NT2/D1 (cell line): ENCODE measurements at regions not wholly inside any gene's neighbourhood (a gene's known extent, or its start where the extent isn't known, plus 50 kb on each side); places are given as distances from the start of the nearest gene placed in this dataset.

Source experiments
- DNase-seq: peaks from one replicate; pipeline ENCODE4 v3.0.0-alpha.2; 2011; ENCODE audit warnings: low read depth, low spot score
- H3K27me3 ChIP-seq: 2 replicates; pipeline ENCODE4 v1.6.0; 2011; ENCODE audit warnings: mild to moderate bottlenecking; ENCODE audit not compliant: insufficient read length, insufficient read depth
- H3K36me3 ChIP-seq: 2 replicates; pipeline ENCODE4 v1.6.1; 2011; ENCODE audit warnings: mild to moderate bottlenecking, low read length, mixed read lengths; ENCODE audit not compliant: insufficient read depth, insufficient read length
- H3K4me1 ChIP-seq: 2 replicates; pipeline ENCODE4 v1.5.1; 2011; ENCODE audit not compliant: insufficient read depth, insufficient read length
- H3K4me3 ChIP-seq: 2 replicates; pipeline ENCODE4 v1.5.1; 2011; ENCODE audit warnings: low read depth; ENCODE audit not compliant: insufficient read length
- H3K9ac ChIP-seq: 2 replicates; pipeline ENCODE4 v1.6.0; 2011; ENCODE audit warnings: low read depth; ENCODE audit not compliant: insufficient read length
- H3K9me3 ChIP-seq: 2 replicates; pipeline ENCODE4 v1.5.1; 2011; ENCODE audit warnings: mild to moderate bottlenecking, low read length; ENCODE audit not compliant: insufficient read depth
- SUZ12 ChIP-seq: IDR thresholded peaks from 2 replicates; pipeline ENCODE4 v1.6.1; 2011; ENCODE audit not compliant: insufficient read length, insufficient read depth; ENCODE audit errors: extremely low read depth
- YY1 ChIP-seq: IDR thresholded peaks from 2 replicates; pipeline ENCODE4 v1.6.1; 2011; ENCODE audit not compliant: insufficient read length, insufficient read depth
- ZNF274 ChIP-seq: IDR thresholded peaks from 2 replicates; pipeline ENCODE4 v1.6.1; 2011; ENCODE audit warnings: mild to moderate bottlenecking, low read depth, low read length

GRCh38 chr2:146244131-146244530, 1600.7 kb upstream of the ACVR2A start:
- Histone ChIP-seq H3K4me1 (no peaks in the 10 kb centered on the region), H3K9me3 (no peaks in the 10 kb centered on the region), H3K4me3 (no peak overlapping the region), H3K36me3 (no peaks in the 10 kb centered on the region), H3K9ac (no peak overlapping the region), H3K27me3 (no peaks in the 10 kb centered on the region)
- TF ChIP-seq SUZ12 (no peak), ZNF274 (no peak), YY1 (no peak)
- DNase-seq: no peak

DNA sequence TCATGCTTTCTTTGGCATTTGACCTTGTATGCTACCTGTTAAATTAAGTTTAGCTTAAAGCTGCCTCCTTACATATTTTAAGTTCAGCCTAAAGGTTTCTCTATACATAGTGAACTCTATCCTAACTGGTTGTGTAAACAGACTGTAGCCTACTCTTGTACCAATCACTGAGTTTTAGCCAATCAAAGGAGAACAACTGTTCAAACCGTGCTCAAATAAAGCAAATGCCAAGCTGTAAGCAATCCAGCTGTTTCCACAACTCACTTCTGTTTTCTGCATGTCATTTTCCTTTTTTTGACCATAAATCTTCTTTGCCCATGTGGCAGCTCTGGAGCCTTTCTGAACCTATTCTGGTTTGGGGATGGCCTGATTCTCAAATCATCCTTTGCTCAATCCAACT, 1603.8 kb upstream of the ACVR2A start:
- DNase-seq: no peak
- no peak overlapping the region for H3K9ac ChIP-seq
- no peaks in the 10 kb centered on the region for H3K27me3 ChIP-seq
- no peaks in the 10 kb centered on the region for H3K9me3 ChIP-seq
- TF ChIP-seq YY1: no peak
- TF ChIP-seq ZNF274: no peak
- no peak for TF ChIP-seq SUZ12
- H3K4me3 ChIP-seq: no peak overlapping the region
- H3K4me1 ChIP-seq: no peaks in the 10 kb centered on the region
- no peaks in the 10 kb centered on the region for H3K36me3 ChIP-seq

GRCh38 chr2:146240391-146240790, 1604.4 kb upstream of the ACVR2A start:
- DNase-seq: no peak
- TF ChIP-seq ZNF274 (no peak), SUZ12 (no peak), YY1 (no peak)
- no peaks in the 10 kb centered on the region for H3K36me3 ChIP-seq
- H3K9ac ChIP-seq: no peak overlapping the region
- no peaks in the 10 kb centered on the region for H3K9me3 ChIP-seq
- no peaks in the 10 kb centered on the region for H3K4me1 ChIP-seq
- H3K4me3 ChIP-seq: no peak overlapping the region
- no peaks in the 10 kb centered on the region for H3K27me3 ChIP-seq

DNA sequence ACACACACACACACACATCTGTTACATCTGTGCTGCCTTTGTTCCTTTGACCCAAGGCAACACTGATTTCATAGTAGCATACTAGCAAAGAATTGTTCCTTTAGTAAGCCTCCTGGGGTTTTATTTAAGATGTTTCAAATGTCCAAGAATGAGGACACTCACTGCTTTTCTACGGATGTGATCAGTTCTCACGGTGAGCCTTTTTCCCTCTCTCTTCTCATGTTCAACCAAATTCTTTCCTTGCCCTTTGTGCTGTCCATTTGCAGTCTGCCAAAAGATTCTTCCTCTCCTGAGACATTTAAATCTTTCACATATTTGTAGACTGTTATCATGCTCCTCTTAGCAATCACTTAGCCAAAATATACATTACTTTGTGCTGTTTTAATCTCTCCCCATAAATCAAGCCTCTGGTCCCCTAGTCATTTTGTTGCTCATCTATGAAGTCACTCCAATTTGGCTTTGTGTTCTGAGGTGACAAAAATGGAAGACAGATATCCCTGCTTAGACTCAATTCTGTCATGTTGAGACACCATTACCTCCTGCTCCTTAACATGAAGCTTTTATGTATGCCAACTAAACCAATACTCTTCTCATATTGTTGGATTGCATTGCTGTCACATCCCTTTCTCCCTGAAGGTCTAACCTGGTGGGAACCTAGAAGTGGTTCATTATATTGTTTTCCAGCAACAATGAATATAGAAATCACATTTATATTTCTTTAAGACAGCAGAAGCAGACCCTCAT, 1605.3 kb upstream of the ACVR2A start:
- no peak for DNase-seq
- H3K27me3 ChIP-seq: no peaks in the 10 kb centered on the region
- no peak for TF ChIP-seq SUZ12
- no peak for TF ChIP-seq ZNF274
- no peak for TF ChIP-seq YY1
- H3K9me3 ChIP-seq: no peaks in the 10 kb centered on the region
- no peak overlapping the region for H3K4me3 ChIP-seq
- no peak overlapping the region for H3K9ac ChIP-seq
- H3K4me1 ChIP-seq: no peaks in the 10 kb centered on the region
- H3K36me3 ChIP-seq: no peaks in the 10 kb centered on the region

- H3K4me1 ChIP-seq: no peaks in the 10 kb centered on the region
- H3K9ac ChIP-seq: no peak overlapping the region
- no peaks in the 10 kb centered on the region for H3K27me3 ChIP-seq
- H3K4me3 ChIP-seq: no peak overlapping the region
- TF ChIP-seq ZNF274: no peak
- no peak for TF ChIP-seq YY1
- no peak for TF ChIP-seq SUZ12
- no peak for DNase-seq
- no peaks in the 10 kb centered on the region for H3K36me3 ChIP-seq
- no peaks in the 10 kb centered on the region for H3K9me3 ChIP-seq
Measured at GRCh38 chr2:146238254-146238966, 1606.4 kb upstream of the ACVR2A start.

DNA sequence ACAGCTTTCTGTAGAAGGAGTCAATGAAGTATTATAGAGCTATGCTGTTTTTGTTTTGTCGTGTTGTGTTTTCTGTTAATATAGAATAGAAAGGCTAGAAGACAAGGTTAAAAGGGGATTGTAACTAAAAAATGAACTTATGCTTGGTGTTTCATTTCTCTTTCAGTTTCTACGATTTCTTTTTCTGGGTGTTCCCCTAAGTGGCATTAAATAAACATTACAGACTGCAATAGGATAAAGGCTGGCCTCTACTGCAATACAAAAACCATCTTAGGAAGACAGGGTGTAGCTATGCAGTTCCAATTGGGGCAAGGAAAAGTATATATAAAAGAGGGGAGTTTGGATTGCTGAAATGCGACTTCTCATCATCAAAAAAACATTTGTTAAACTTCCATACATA, 1609.7 kb upstream of the ACVR2A start:
- H3K27me3 ChIP-seq: no peaks in the 10 kb centered on the region
- TF ChIP-seq ZNF274: no peak
- no peak for TF ChIP-seq YY1
- TF ChIP-seq SUZ12: no peak
- H3K4me1 ChIP-seq: no peaks in the 10 kb centered on the region
- H3K9ac ChIP-seq: no peak overlapping the region
- no peaks in the 10 kb centered on the region for H3K36me3 ChIP-seq
- H3K9me3 ChIP-seq: no peaks in the 10 kb centered on the region
- no peak overlapping the region for H3K4me3 ChIP-seq
- DNase-seq: no peak

DNA sequence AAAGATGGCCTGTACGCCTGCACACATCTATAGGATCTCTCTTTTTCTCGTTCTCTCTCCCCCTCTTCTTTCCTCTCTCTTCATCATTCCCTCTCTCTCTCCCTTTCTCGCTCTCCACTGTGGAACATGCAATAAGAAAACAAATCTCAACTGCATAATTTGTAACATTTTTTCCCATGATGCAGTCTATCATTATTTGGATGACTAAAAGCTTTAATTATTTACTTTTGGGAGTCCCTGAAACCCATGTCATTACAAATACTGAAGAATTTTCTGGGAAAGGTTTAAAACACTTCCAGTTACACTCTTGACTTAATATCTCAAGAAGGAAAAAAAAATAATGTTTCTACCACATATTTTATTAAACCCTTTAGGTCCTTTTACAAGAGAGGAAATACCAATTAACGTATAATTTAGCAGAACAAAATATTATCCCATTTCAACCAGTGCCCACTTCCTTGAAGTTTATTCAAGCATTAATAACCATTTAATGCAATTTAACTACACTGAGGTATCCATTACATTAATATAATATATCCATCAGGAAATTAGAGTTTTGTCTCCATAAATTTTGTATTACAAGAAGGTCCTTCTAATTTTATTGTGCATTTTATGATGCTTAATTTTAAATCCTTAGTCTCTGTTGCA, 1615.2 kb upstream of the ACVR2A start:
- no peak for TF ChIP-seq SUZ12
- TF ChIP-seq ZNF274: no peak
- TF ChIP-seq YY1: no peak
- Histone ChIP-seq H3K9me3 (no peaks in the 10 kb centered on the region), H3K4me1 (no peaks in the 10 kb centered on the region), H3K4me3 (no peak overlapping the region), H3K9ac (no peak overlapping the region), H3K36me3 (no peaks in the 10 kb centered on the region), H3K27me3 (no peaks in the 10 kb centered on the region)
- DNase-seq: no peak
